Adrenal gland (tissue), 5 donors: ENCODE measurements at regions not wholly inside any gene's neighbourhood (a gene's known extent, or its start where the extent isn't known, plus 50 kb on each side); places are given as distances from the start of the nearest gene placed in this dataset.

Experiments used
- POLR2A ChIP-seq, 2 donors: fragments of 450-650 bp; IDR thresholded peaks; one replicate each; pipeline ENCODE4 v1.6.1; 2017; ENCODE audit warnings: antibody characterized with exemption in 2 of 2, mild to moderate bottlenecking in 2 of 2, moderate library complexity in 1 of 2
- TF ChIP-seq, protein P1 (sequence below), 6 experiments: fragments of 450-650 bp in 4 of 6; fragments of 200-600 bp in 2 of 6; sonication (generic) in 1 of 6; IDR thresholded peaks; 1 replicate in 5 of 6; 2 replicates in 1 of 6; pipeline versions ENCODE4 v1.5.1 to v1.8.0; 2016 to 2021; ENCODE audit warnings: antibody characterized with exemption in 6 of 6, mild to moderate bottlenecking in 2 of 6, moderate library complexity in 1 of 6
- donor health status: DM: no; HTN: no; CAD: no.

DNA sequence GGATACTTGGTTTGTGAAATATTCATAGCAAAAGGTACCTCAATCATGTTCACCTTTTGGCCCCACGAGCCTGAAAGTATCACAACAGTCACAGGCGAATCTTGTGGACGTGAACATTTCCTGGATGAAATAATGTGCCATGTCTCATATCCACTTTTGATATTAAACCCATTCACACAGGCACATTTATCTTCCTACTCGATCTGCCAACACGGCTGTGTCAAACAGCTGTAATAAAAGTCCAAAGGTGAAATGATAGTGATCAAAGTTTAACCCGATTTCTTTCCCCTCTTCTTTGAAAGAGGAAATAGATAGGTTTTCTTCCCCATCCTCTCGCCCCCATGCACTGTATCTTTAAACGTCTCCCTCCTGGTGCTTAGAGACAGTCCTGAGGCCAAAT, 191.2 kb upstream of the PROX1 start:
- TF ChIP-seq, protein P1, sequence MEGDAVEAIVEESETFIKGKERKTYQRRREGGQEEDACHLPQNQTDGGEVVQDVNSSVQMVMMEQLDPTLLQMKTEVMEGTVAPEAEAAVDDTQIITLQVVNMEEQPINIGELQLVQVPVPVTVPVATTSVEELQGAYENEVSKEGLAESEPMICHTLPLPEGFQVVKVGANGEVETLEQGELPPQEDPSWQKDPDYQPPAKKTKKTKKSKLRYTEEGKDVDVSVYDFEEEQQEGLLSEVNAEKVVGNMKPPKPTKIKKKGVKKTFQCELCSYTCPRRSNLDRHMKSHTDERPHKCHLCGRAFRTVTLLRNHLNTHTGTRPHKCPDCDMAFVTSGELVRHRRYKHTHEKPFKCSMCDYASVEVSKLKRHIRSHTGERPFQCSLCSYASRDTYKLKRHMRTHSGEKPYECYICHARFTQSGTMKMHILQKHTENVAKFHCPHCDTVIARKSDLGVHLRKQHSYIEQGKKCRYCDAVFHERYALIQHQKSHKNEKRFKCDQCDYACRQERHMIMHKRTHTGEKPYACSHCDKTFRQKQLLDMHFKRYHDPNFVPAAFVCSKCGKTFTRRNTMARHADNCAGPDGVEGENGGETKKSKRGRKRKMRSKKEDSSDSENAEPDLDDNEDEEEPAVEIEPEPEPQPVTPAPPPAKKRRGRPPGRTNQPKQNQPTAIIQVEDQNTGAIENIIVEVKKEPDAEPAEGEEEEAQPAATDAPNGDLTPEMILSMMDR (IDR thresholded peaks at IDR 0.05) = no peak
- TF ChIP-seq POLR2A (IDR thresholded peaks at IDR 0.05) = no peak
